ENCODE measurements at regions not wholly inside any gene's neighbourhood (a gene's known extent, or its start where the extent isn't known, plus 50 kb on each side); places are given as distances from the start of the nearest gene placed in this dataset.
"Not testable (repeated sequence)": the region's sequence is repeated elsewhere in the genome, so short reads cannot be mapped to it uniquely, and the experiment has no call there.

DNA sequence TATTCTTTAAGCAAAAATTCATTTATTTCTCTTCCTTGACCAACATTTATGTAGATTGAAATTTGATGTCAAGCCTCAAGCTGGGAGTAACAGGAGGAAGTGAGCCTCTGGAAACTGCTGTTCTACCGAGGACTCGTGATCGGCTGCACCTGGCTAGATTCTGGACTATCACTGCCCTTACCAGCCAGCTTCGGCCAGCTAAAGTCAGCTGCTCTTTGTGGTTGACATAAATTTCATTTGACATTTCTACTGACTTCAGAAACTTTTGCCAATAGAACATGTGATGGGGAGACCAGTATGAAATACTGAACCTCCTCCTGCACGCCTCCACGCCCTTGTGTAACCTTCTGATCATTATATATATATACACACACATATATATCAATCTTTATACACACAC lies 74.2 kb upstream of the RGPD5 start:
- no peak for DNase-seq (ENCODE audit: low spot score)

DNA sequence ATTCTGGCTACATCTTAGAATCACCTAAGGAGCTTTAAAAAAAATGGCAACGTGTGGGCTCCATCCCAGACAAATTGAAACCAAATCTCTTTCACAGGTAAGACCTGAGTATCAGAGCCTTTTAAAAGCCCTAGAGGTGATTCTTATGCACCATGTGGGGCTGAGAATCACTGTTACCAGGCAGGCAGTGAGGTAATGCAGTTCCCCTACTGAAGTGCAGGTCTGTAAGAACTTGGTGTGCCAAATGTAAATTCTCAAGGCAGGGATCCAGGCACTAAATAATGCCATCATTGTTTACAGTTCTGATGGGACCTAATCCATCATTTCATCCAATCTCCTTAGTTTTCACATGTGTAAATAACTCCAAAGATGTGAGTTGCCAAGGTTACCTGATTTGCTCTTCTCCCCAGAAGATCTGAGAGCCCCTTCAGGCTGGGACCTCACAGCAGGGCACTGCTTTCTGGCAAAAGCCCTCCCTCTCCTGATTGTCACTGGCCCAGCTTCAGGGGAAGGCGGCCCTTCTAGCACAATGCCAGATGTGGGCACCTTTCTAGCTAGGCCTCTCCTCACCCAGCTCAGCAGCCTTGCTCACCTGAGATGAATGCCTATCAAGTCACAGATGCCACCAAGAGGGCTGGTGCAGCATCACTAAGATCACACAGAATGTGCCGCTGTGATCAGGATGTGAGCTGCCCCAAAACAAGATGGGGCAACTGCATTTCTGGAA lies 73.6 kb upstream of the RGPD5 start:
- DNase-seq (ENCODE audit: low spot score), result peak; percentile 23

DNA sequence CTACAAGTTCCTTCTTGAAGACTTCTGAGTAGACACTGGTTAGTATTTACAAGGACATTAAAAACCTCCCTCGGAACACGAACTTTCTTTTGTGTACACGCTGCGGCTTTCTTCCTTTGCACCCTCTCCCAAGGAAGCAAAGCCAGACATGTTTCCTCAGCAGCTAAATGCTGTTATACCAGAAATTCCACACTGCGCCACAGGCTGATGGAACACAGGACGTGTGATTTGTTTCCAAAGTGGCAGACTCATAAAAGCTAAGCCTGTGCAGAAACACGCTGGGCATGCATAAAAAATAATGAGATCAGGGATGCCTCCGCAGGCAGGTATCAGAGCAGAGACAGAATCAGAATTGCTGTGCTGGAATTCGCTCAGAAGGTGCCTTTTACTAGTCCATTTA lies 73.0 kb upstream of the RGPD5 start:
- DNase-seq (ENCODE audit: low spot score), result no peak

DNA sequence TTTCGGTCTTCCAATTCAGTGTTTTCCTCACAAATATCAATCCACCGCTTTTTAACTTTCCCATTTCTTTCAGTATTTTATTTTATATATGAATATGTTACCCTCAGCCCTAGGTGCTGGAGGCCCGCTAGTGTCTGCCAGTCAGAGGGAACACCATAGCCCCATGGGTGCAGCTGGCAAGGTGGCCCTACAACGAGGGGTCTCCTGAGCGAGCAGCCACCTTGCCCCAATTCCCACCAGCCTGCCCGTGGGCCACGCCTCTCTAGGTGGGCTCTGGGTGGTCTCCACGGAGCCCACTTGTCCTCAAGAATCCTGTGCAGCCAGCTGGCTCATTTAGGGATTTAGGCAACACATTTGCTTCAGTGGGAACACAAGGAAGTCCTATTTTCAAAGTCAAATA lies 72.5 kb upstream of the RGPD5 start:
- no peak for DNase-seq (ENCODE audit: low spot score)

DNA sequence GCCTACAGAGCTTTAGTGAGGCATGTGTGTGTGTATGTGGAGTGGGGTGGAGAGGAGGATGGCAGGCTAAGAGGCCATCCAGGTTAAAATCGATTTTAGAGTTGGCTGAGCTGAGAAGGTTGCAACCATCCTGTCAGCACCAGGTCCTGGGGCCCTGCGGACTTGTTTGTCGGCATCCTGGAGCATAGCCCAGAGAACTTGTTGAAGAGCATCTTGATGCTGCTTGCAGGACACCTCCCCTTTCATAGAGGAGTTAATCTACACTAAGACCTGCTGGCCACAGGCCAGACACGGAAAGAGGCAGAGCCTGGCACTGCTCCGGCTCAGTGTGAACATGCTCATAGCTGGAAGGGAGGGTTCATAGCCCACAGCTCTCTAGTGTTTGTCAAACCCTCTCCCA lies 72.1 kb upstream of the RGPD5 start:
- DNase-seq (ENCODE audit: low spot score), result no peak

DNA sequence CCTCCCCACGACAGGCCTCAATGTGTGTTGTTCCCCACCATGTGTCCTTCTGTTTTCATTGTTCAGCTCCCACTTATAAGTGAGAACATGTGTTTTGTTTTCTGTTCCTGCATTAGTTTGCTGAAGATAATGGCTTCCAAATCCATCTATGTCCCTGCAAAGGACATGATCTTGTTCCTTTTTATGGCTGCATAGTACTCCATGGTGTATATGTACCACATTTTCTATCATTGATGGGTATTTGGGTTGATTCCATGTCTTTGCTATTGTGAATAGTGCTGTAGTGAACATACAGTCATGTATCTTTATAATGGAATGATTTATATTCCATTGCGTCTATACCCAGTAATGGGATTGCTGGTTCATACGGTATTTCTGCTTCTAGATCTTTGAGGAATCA lies 71.5 kb upstream of the RGPD5 start:
- not testable (repeated sequence) for DNase-seq (ENCODE audit: low spot score)

DNA sequence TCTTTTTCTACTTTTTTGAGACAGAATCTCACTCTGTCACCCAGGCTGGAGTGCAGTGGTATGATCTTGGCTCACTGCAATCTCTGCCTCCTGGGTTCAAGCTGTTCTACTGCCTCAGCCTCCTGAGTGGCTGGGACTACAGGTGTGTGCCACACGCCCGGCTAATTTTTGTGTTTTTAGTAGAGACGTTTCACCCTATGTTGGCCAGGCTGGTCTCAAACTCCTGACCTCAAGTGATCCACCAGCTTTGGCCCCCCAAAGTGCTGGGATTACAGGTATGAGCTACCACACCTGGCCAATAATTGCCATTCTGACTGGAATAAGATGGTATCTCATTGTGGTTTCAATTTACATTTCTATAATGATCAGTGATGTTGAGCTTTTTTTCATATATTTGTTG lies 71.0 kb upstream of the RGPD5 start:
- DNase-seq (ENCODE audit: low spot score), result not testable (repeated sequence)

DNA sequence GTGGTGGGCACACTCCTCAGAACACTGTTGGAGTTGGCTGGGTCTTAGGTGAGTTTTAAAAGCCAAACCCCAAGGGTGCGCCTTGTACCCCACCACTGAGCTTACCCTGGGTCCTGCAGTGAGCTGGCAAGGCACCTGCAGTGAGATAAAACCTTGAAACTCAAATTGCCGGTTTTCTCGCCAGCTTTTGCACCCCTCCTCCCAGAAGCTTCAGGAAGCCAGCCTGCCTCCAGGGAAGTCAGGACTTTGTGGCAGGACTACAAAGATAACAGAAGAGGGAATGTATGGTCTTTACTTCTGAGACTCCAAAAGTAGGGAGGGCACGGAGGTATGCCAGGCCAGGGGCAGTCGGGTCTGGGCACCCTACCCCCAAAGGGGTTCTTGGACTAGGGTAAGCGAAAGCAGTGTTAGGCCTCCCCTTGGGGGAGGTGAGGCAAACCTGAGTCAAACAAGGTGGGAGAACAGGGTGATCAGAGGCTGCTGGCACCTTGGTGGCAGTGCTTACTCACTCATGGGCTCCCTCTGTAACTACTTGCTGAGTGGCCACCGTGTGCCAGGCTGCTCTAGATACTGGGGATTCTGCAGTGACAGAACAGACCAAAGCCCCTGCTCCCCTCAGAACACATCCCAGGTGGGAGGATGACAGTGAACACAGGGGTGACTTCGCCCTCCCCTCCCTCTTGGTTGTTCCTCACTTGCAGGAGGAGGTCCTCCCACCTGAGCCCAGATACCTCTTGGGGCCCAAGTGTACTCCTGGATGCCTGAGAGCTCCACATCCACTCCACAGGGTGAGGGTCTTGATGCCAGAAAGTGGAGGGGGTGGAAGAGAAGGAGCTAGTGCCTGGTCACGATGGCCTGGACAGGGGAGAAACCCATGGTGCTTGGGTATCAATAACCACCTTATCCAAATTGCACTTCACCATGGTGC lies 69.3 kb upstream of the RGPD5 start:
- no peak for DNase-seq (ENCODE audit: low spot score)

DNA sequence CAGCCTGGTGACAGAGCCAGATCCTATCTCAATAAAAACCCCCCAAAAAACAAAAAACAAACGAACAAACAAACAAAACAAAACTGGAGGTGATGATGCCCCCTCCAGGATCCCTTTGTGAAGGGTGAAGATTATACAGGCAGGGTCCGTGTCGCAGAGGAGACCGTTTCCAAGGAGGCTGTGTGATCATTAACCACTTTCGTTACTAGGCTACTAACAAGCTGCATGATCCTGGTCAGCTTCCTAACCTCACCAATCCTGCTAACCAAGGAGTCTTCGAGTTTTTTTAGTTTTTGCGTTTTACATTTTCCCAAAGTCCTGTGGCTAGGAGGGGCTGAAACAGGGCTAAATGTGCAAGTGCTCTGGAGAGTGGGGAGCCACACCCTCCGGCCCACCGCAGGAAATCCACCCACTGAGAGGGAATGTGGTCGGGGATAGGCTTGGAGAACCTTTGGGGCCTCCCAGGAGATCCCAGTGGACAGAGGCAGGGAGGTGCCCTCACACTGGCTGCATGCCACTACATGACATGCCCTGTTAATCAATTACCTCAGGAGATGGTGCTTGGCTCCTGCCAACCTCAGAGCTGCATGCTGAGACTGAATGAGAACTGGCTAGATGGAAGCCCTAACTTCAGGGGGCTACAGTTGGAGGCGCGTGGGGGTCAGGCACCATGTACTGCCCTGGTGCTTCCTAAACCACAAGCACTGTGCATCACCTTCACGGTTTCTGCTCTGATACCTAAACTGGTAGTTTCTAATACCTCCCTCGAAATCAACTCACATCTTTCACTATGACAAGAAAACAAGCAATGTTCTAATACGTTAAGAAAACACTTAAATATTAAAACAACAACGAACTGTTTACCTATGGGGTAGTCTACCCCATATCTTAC lies 67.5 kb upstream of the RGPD5 start:
- DNase-seq (ENCODE audit: low spot score), result no peak

DNA sequence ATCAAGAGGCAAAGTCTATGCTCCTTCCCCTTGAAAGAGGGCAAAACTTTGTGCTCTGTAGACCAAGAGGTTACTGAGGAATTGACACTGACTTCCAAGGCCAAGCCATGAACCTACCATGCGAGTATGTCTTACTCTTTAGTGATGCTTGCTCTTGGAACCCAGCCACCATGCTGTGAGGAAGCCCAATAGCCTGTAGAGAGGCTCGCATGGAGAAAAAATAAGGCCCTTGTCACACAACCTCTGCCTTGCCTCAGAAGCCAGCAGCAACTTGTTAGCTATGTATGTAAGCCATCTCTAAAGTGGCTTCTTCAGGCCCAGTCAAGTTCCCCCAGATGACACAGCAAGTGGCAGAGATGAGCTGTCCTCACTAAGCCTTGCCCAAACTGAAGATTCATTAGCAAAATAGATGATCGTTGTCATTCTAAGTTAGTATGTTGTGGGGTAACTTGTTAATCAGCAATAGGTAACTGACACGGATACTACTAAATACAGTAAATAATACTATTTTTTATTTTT lies 66.1 kb upstream of the RGPD5 start:
- no peak for DNase-seq (ENCODE audit: low spot score)

DNA sequence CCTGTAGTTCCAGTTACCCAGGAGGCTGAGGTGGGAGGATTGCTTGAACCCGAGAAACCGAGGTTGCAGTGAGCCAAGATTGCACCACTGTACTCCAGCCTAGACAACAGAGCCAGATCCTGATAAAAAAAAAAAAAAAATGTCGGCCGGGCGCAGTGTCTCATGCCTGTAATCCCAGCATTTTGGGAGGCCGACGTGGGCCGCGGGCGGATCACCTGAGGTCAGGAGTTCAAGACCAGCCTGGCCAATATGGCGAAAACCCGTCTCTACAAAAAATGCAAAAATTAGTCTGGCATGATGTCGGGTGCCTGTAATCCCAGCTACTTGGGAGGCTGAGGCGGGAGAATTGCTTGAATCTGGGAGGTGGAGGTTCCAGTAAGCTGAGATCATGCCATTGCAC lies 60.4 kb upstream of the RGPD5 start:
- not testable (repeated sequence) for DNase-seq (ENCODE audit: low spot score)

DNA sequence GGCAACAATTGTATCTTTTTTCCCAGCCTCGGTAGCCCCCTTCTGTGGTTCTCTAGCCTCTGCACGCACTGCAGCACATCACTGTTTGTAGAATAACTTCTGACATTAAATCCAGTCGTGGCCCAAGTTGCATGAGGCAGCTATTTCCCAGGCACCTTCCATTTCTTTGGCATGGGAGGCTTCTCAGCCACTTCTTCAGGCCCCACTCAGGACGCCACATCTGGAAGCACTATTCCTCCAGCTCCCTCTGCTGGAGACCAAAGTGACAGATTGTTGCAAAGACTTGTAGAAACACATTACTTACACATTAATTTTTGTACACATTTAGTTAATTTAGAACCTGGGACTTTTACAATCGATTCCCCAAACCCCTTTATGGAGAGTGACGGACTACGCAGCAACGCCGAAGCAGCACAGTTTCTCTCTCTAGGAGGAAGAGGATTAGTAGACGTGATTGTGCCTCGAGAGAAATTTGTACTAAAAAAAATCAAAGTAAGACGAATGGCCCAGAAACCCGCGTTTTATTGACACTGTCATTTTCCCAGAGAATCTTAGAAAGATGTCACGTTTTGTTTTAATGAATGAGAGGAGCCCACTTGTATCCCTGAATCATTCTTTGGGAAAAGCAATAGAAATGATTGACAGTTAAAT lies 57.8 kb upstream of the RGPD5 start:
- peak; percentile 73 for DNase-seq (ENCODE audit: low spot score)
